Endothelial cell of umbilical vein (primary cell): ENCODE measurements at regions not wholly inside any gene's neighbourhood (a gene's known extent, or its start where the extent isn't known, plus 50 kb on each side); places are given as distances from the start of the nearest gene placed in this dataset.

Experiments
- BruUV-seq: library from RNA; stranded (reverse); fragments of 400-500 nt; replicated peaks from 2 replicates; lab custom pipeline; 2021; lab: Mats Ljungman, UMichigan
- CTCF ChIA-PET: fragments of 300-600, 350-600 bp; sonication (Branson Sonifier 250); formaldehyde crosslinking; loops from one replicate; lab custom pipeline; 2021; ENCODE audit warnings: antibody characterized with exemption, inconsistent platforms; lab: Charles Lee
- POLR2A ChIA-PET: fragments of 300-600, 350-600 bp; sonication (Branson Sonifier 250); formaldehyde crosslinking; loops from one replicate; lab custom pipeline; 2021; ENCODE audit warnings: antibody characterized with exemption, inconsistent platforms; lab: Charles Lee
- DNase-seq: peaks from one replicate; pipeline ENCODE4 v3.0.0-alpha.2; 2011; ENCODE audit warnings: low read depth, low spot score
- FAIRE-seq: peaks from 2 replicates; lab custom pipeline; 2011; peaks lifted over from hg19 to GRCh38; lab: Jason Lieb, UNC
- H2AFZ ChIP-seq: 2 replicates; pipeline ENCODE4 v1.6.0; 2012; ENCODE audit warnings: low read depth, low read length, control low read depth, inconsistent platforms
- H3K27ac ChIP-seq: 2 replicates; pipeline ENCODE4 v1.5.1; 2011; ENCODE audit warnings: low read depth, mild to moderate bottlenecking, control low read depth, low read length, moderate library complexity; ENCODE audit not compliant: insufficient read depth
- H3K27me3 ChIP-seq, 2 experiments: 2 replicates each; pipeline versions ENCODE4 v1.6.0 to v1.6.1; 2011; ENCODE audit warnings: low read length in 2 of 2, mixed read lengths in 1 of 2; ENCODE audit not compliant: control insufficient read depth in 2 of 2, insufficient read depth in 2 of 2
- H3K36me3 ChIP-seq, 2 experiments: 2 replicates in 1 of 2; 3 replicates in 1 of 2; pipeline ENCODE4 v1.5.1; 2011; ENCODE audit warnings: low read length in 2 of 2, mild to moderate bottlenecking in 1 of 2, moderate library complexity in 1 of 2; ENCODE audit not compliant: control insufficient read depth in 2 of 2, insufficient read depth in 2 of 2; ENCODE audit errors: extremely low read depth in 1 of 2
- H3K4me1 ChIP-seq: 3 replicates; pipeline ENCODE4 v1.5.1; 2011; ENCODE audit warnings: mild to moderate bottlenecking, low read length; ENCODE audit not compliant: control insufficient read depth, insufficient read depth; ENCODE audit errors: extremely low read depth
- H3K4me2 ChIP-seq: 2 replicates; pipeline ENCODE4 v1.6.1; 2011; ENCODE audit warnings: low read length, control low read depth, mixed read lengths; ENCODE audit not compliant: insufficient read depth
- H3K4me3 ChIP-seq, 3 experiments: fragments of 200-600 bp in 1 of 3; sonication (generic), shearing (Covaris generic) in 1 of 3; replicated peaks in 1 of 3; 2 replicates each; pipeline ENCODE4 v1.5.1; 2011 to 2016; ENCODE audit warnings: control low read depth in 3 of 3, low read length in 3 of 3, mild to moderate bottlenecking in 2 of 3, inconsistent platforms in 1 of 3, low read depth in 1 of 3, moderate library complexity in 1 of 3; ENCODE audit not compliant: insufficient read depth in 1 of 3
- H3K79me2 ChIP-seq: 2 replicates; pipeline ENCODE4 v1.6.0; 2012; ENCODE audit warnings: low read length, inconsistent platforms; ENCODE audit not compliant: control insufficient read depth, insufficient read depth
- H3K9ac ChIP-seq: replicated peaks from 2 replicates; pipeline ENCODE3; 2011; ENCODE audit warnings: low read length, control low read depth; ENCODE audit not compliant: insufficient read depth; ENCODE audit errors: extremely low read depth
- H3K9me1 ChIP-seq: replicated peaks from 3 replicates; pipeline ENCODE4 v1.6.0; 2011; ENCODE audit warnings: mild to moderate bottlenecking, low read length; ENCODE audit not compliant: control insufficient read depth, insufficient read depth; ENCODE audit errors: extremely low read depth
- H3K9me3 ChIP-seq: replicated peaks from 2 replicates; pipeline ENCODE4 v1.5.1; 2012; ENCODE audit warnings: low read length, inconsistent platforms; ENCODE audit not compliant: control insufficient read depth, insufficient read depth
- H4K20me1 ChIP-seq: replicated peaks from 2 replicates; pipeline ENCODE3; 2011; ENCODE audit warnings: mild to moderate bottlenecking, low read length; ENCODE audit not compliant: control insufficient read depth, insufficient read depth; ENCODE audit errors: extremely low read depth
- EZH2 ChIP-seq: IDR thresholded peaks from 2 replicates; pipeline ENCODE4 v1.6.1; 2012; ENCODE audit warnings: borderline replicate concordance, low read depth, mild to moderate bottlenecking, moderate library complexity, low read length, inconsistent platforms; ENCODE audit not compliant: severe bottlenecking
- FOS ChIP-seq: IDR thresholded peaks from 2 replicates; pipeline ENCODE4 v1.6.1; 2011; ENCODE audit warnings: mild to moderate bottlenecking, low read length, moderate library complexity, borderline replicate concordance; ENCODE audit not compliant: insufficient read depth
- GATA2 ChIP-seq: IDR thresholded peaks from 2 replicates; pipeline ENCODE4 v1.7.0; 2011; ENCODE audit warnings: low read depth, mild to moderate bottlenecking, moderate library complexity, mixed read lengths, low read length; ENCODE audit not compliant: insufficient read length, insufficient read depth
- JUN ChIP-seq: IDR thresholded peaks from 2 replicates; pipeline ENCODE4 v1.6.1; 2011; ENCODE audit warnings: borderline replicate concordance, low read depth; ENCODE audit not compliant: insufficient read length, insufficient read depth
- MYC ChIP-seq: IDR thresholded peaks from one replicate; pipeline ENCODE4 v1.6.1; 2011; ENCODE audit warnings: mild to moderate bottlenecking, low read depth, low read length
- POLR2A ChIP-seq: IDR thresholded peaks from 2 replicates; pipeline ENCODE4 v1.6.1; 2012; ENCODE audit warnings: low read depth, mild to moderate bottlenecking, control low read depth, low read length
- POLR2AphosphoS5 ChIP-seq: IDR thresholded peaks from 2 replicates; pipeline ENCODE4 v1.6.1; 2012; ENCODE audit warnings: low read depth, mild to moderate bottlenecking, control low read depth, low read length, moderate library complexity; ENCODE audit not compliant: insufficient read depth
- dilution Hi-C: fragments of 300-500 bp; cut with MboI; formaldehyde crosslinking; loops from one replicate; pipeline ENCODE4 v1.15.0; 2019; ENCODE audit warnings: low sequenced_read_pairs; ENCODE audit not compliant: extremely low pct_ligation_motif_present
- intact Hi-C: fragments of 100-400 bp; cut with micrococcal nuclease; formaldehyde crosslinking; loops from one replicate; pipeline ENCODE4 v1.10.0; 2022
- TF ChIP-seq, protein P1 (sequence below): IDR thresholded peaks from 2 replicates; pipeline ENCODE4 v1.6.1; 2011; ENCODE audit not compliant: insufficient read depth, insufficient read length
- TF ChIP-seq, protein P2 (sequence below), 2 donors: IDR thresholded peaks; 1 replicate in 1 of 2; 2 replicates in 1 of 2; pipeline ENCODE4 v1.5.1; 2011; ENCODE audit warnings: low read length in 2 of 2, mild to moderate bottlenecking in 2 of 2, moderate library complexity in 2 of 2, control low read depth in 1 of 2, inconsistent platforms in 1 of 2, low read depth in 1 of 2; ENCODE audit not compliant: insufficient read depth in 1 of 2; ENCODE audit errors: extremely low read depth in 1 of 2

DNA sequence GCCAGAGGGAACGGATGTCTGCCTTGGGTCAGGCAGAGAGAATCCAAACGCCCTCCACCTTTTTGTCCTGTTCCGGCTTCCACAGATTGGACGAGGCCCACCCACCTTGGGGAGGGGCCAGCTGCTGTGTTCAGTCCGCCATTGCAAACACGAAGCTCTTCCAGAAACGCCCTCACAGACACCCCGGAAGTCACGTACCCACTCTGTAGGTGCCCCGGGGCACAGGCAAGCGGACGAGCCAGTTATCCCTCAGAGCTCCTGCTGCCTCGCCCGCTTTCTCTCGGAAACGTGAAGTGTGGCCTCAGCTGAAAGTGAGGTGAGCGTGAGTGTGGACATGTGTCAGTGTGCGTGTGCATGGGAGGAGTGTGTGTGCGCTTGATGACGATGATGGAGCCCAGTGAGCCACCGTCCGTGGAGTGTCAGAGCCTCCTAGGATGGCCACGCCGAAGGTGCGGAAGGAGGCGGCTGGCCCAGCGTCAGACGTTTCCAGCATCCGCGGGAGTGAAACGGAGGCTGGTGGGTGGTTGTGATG lies 869.2 kb downstream of the TBC1D22A start:
- Histone ChIP-seq H3K27me3 (no peaks in the 10 kb centered on the region), H3K9me1 (no peaks in the 10 kb centered on the region), H3K36me3 (no peaks in the 10 kb centered on the region), H2AFZ (no peak overlapping the region), H3K4me2 (no peak overlapping the region), H3K4me3 (no peak overlapping the region), H4K20me1 (no peaks in the 10 kb centered on the region), H3K27ac (no peak overlapping the region), H3K79me2 (no peaks in the 10 kb centered on the region), H3K4me1 (no peaks in the 10 kb centered on the region), H3K9me3 (peaks cover 5% of the 10 kb centered on the region), H3K9ac (no peak overlapping the region)
- CTCF ChIA-PET: no interaction called here
- FAIRE-seq (no peak), DNase-seq (no peak)
- no TSS peak for BruUV-seq
- POLR2A ChIA-PET: no interaction called here
- dilution Hi-C loops: no loop called here
- intact Hi-C loops: no loop called here
- TF ChIP-seq JUN (no peak), FOS (no peak), POLR2AphosphoS5 (no peak), GATA2 (no peak), POLR2A (no peak), EZH2 (no peak), MYC (no peak)
- TF ChIP-seq, protein P1, sequence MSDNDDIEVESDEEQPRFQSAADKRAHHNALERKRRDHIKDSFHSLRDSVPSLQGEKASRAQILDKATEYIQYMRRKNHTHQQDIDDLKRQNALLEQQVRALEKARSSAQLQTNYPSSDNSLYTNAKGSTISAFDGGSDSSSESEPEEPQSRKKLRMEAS: no peak
- TF ChIP-seq, protein P2, sequence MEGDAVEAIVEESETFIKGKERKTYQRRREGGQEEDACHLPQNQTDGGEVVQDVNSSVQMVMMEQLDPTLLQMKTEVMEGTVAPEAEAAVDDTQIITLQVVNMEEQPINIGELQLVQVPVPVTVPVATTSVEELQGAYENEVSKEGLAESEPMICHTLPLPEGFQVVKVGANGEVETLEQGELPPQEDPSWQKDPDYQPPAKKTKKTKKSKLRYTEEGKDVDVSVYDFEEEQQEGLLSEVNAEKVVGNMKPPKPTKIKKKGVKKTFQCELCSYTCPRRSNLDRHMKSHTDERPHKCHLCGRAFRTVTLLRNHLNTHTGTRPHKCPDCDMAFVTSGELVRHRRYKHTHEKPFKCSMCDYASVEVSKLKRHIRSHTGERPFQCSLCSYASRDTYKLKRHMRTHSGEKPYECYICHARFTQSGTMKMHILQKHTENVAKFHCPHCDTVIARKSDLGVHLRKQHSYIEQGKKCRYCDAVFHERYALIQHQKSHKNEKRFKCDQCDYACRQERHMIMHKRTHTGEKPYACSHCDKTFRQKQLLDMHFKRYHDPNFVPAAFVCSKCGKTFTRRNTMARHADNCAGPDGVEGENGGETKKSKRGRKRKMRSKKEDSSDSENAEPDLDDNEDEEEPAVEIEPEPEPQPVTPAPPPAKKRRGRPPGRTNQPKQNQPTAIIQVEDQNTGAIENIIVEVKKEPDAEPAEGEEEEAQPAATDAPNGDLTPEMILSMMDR (IDR thresholded peaks at IDR 0.05; ENCODE audit: extremely low read depth in 1 of 2, insufficient read depth in 1 of 2, low read depth in 1 of 2, low read length in 2 of 2): no peak
